ENCODE measurements at regions not wholly inside any gene's neighbourhood (a gene's known extent, or its start where the extent isn't known, plus 50 kb on each side); places are given as distances from the start of the nearest gene placed in this dataset.

GRCh38 chr1:48066936-48067335, 69.8 kb upstream of the TRABD2B start:
- TF ChIP-seq EZH2 (IDR thresholded peaks at IDR 0.05; ENCODE audit: low read length) (no peak), CTCF (optimal IDR thresholded peaks at IDR 0.05 in 1 of 3, IDR thresholded peaks at IDR 0.05 in 1 of 3, conservative IDR thresholded peaks at IDR 0.05 in 1 of 3; ENCODE audit: extremely low read depth in 1 of 3, insufficient read depth in 2 of 3, low read length in 3 of 3) (no peak)
